DMS79 (cell line): ENCODE measurements at regions not wholly inside any gene's neighbourhood (a gene's known extent, or its start where the extent isn't known, plus 50 kb on each side); places are given as distances from the start of the nearest gene placed in this dataset.
"Not testable (repeated sequence)": the region's sequence is repeated elsewhere in the genome, so short reads cannot be mapped to it uniquely, and the experiment has no call there.

Experiments
- DNase-seq: peaks from one replicate; lab custom pipeline; 2025; lab: John Stamatoyannopoulos, UW

GRCh38 chr5:23977997-23978396 lies 470.6 kb downstream of the PRDM9 start:
- no peak for DNase-seq

- no peak for DNase-seq
Measured at GRCh38 chr5:23991406-23991805, 484.0 kb downstream of the PRDM9 start.

DNA sequence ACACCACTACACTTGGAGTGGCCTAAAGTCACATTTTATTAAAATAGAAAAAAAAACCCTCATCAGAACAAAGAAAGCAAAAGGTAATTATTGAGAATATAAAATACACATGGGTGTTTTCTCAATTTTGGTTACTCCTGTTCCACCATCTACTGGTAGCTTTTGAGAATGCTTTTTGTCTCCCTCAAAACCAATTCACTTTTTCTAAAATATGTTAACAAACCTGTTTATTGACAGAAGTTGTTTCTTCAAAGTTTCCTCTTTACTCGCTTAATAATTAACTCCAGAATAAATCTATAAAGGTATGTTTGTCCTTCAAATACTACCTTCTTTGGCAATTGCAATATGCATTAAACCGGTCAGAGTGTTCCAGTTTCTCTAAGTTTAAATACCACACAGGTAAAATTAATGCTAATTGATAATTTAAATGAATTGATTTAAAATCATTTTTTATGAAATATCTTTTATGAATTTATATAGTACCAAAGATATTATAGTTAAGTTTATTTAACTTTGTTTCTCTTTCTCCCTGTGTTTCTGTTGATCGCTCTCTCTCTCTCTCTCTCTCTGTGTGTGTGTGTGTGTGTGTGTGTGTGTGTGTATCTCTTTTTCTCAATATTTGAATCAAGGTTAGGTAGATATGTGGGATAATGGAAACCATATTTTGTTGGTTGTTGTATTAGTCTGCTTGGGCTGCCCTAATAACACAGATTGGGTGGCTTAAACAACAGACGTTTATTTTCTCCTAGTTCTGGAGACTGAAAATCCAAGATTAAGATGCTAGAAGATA lies 487.4 kb downstream of the PRDM9 start:
- DNase-seq, result no peak

GRCh38 chr5:23996525-23996924 lies 489.1 kb downstream of the PRDM9 start:
- no peak for DNase-seq

DNA sequence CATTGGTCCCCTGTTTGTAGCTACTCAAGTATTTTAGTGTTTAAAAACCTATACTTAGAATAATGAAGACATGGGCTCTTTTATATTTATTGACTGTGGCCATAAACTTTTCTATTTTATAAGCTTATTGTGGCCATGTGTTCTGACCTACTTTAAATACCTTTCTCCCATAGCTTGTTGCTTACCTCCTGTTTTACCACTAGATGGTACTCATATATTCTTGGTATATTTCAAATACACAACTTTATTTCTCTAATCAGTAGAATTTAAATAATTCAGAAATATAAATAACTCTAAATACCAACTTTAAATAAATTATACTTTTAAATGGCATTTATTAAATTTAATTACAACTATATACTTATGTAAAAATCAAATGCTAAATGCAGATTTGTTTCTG lies 498.0 kb downstream of the PRDM9 start:
- DNase-seq, result no peak

- not testable (repeated sequence) for DNase-seq
Measured at GRCh38 chr5:24017710-24018109, 510.3 kb downstream of the PRDM9 start.

DNA sequence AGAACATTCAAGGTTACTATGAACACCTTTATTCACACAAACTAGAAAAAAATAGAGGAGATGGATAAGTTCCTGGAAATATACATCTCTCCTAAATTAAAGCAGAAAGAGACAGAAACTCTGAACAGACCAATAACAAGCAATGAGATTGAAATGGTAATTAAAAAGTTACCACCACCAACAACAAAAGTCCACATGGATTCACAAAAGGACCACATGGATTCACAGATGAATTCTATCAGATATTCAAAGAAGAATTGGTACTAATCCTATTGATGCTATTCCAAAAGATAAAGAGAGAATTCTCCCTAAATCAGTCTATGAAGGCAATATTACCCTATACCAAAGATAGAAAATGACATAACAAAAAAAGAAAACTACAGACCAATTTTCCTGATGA lies 518.9 kb downstream of the PRDM9 start:
- DNase-seq, result no peak

DNA sequence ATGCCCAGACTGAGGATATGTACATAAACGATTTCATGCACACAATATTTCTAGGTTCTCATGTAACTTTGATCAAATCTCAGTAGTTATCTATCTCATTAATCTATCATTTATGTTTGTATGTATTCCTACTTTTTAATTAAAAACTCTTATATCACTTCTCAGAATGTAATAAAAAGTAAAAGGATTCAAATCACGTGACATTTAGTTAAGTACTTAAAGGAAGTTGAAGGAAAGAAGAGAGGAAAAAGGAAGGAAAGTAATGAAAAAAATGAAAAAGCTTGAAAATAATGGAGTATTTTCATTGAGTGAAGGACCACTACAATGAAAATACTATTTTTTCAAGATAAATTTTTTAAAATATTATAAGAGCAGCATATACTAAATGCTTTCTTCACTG lies 535.3 kb downstream of the PRDM9 start:
- DNase-seq, result no peak

DNA sequence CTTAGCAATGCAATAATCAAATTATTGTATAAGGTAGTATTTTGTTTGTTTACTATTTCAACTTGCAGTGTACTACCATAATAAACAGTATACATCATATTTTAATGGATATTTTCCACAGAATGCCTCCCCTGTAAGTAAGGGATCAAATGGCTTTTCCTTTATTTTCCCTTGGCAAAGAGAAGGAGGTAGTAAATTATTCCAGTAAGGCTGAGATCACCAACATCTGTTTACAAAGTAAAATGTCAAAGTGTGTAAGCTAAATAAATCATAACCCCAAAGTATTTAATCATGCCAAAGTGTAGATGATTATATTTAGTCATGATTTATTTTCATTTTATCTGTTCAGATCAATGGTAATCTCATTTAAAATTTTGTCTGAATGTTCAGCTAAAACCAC lies 537.6 kb downstream of the PRDM9 start:
- DNase-seq, result no peak

GRCh38 chr5:24053737-24054136 lies 546.3 kb downstream of the PRDM9 start:
- no peak for DNase-seq

DNA sequence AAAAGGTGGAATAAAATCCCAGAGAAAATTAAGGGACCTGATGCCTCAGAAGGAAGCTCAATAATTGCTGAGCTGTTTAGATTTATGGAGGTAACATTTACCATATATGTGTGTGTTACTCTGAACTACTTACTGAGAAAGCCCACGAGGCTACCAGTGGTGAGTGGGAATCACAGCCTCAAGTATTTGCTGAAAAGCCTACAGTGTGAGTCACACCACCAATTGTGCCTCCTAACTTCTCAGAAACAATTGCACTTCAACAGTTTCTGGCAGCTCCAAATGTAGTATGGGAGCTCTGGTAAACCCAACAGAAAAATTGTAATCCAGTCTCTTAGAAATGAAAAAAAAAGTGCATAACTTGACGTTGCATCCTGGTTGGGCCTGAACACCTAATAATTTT lies 551.6 kb downstream of the PRDM9 start:
- no peak for DNase-seq

- no peak for DNase-seq
Measured at GRCh38 chr5:24059716-24060115, 552.3 kb downstream of the PRDM9 start.

- no peak for DNase-seq
Measured at GRCh38 chr5:24065779-24066178, 558.4 kb downstream of the PRDM9 start.

DNA sequence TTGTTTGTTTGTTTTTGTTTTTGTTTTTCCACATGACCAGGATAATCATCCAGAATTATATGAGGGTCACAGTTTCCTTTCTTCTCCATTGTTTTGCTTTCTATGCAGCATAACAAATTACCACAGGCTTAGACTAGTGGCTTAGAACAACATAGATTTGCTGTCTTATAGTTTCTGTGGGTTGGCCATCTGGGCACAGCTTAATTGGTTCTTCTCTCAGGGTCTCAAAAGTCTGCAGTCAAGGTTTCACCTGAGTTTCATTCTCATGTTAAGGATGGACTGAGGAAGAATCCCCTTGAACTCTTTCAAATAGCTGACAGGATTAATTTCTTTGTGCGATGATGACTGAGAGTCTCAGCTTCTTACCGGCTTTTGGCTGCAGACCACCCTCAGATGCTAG lies 559.8 kb downstream of the PRDM9 start:
- DNase-seq, result no peak

GRCh38 chr5:24068524-24068923 lies 561.1 kb downstream of the PRDM9 start:
- no peak for DNase-seq

GRCh38 chr5:24073107-24073506 lies 565.7 kb downstream of the PRDM9 start:
- DNase-seq, result no peak

DNA sequence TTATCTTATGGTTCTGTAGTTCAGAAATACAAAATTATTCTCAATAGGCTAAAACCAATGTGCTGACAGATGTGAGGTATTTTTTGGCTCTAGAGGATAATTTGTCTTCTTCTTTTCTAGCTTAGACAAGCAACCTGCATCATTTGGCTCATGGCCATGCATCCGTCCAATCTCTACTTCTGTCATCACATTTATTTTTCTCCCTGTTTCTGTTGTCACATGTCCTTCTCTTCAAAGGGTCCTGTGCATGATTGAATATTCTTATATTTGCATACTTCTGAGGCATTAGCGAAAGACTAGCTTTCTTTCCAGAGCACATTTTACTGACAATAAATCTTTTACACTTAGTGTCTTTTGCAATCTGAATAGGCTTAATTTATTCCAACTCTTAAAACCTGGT lies 564.7 kb downstream of the CDH10 start:
- DNase-seq, result no peak

GRCh38 chr5:24094081-24094679 lies 550.6 kb downstream of the CDH10 start:
- DNase-seq, result no peak

GRCh38 chr5:24102010-24102409 lies 542.8 kb downstream of the CDH10 start:
- no peak for DNase-seq

- DNase-seq, result no peak
Measured at GRCh38 chr5:24103451-24104023, 541.2 kb downstream of the CDH10 start.

DNA sequence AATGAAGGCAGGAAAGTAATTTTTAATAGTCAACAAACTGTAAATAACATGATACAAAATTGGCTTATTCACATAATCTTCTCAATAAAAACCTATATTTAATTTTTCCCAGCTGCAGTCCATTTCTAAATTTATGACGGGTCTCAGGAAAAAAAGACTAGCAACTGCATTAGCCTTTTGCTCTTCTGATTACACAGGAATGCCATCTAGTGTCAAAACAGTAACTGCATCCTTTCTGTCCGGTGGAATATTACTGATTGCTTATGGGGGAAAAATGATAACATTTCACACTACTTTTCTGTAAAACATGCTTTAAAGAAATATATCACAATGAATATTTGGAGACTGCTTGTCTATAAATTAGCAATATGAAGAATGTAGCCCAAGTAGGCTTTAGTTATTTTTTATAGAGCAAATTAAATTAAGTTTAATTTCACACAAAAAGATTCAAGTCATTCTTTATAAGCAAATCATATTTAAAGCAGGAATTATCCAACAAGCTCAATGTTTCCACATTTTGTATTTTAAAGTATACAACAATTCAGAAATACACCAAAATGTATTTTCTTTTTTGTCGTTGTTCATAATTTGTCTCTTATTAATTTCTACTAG lies 534.7 kb downstream of the CDH10 start:
- no peak for DNase-seq

DNA sequence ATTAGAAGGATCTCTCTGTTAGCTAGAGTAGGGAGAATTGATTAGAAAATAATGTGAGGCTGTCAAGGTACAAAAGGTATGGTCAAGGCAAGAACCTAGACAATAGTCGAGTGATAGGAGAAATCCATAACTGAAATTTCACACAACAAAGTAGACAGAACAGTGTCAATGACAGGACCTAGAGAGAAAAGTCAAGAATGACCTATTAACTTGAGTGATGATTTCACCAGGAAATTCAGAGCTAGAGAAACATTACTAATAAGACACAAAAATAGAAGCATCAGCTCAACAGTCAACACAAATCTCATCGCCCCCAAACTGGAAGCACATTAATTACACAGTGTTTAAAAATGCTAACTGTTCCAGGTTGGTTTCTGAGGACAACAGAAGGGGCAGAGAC lies 532.4 kb downstream of the CDH10 start:
- no peak for DNase-seq

GRCh38 chr5:24118351-24118750 lies 526.4 kb downstream of the CDH10 start:
- DNase-seq, result no peak
